ENCODE measurements at regions not wholly inside any gene's neighbourhood (a gene's known extent, or its start where the extent isn't known, plus 50 kb on each side); places are given as distances from the start of the nearest gene placed in this dataset.

DNA sequence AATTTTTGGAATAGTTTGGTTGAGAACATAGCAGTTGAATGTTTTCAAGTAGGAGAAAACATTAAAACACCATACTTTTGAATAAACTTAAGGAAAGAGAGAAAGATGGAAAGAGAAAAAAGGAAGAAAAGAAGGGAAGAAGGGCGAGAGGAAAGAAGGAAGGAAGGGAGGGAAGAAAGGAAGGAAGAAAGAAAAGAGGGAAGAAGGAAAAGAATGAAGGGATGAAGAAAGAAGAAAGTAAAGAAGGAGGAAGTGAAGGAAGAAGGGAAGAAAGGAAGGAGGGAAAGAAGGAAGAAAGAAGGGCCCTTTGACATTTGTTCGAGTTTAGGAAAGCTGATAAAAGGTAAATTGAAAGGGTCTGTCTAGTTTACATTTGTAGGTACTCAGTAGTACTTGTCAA, 482.7 kb downstream of the SIPA1L2 start:
- no peaks in the 10 kb centered on the region for H3K36me3 ChIP-seq (ENCODE audit: control insufficient read depth, insufficient read depth, low read length)
- H3K27ac ChIP-seq (ENCODE audit: low read depth, low read length), result no peak overlapping the region
- TF ChIP-seq, protein P1, sequence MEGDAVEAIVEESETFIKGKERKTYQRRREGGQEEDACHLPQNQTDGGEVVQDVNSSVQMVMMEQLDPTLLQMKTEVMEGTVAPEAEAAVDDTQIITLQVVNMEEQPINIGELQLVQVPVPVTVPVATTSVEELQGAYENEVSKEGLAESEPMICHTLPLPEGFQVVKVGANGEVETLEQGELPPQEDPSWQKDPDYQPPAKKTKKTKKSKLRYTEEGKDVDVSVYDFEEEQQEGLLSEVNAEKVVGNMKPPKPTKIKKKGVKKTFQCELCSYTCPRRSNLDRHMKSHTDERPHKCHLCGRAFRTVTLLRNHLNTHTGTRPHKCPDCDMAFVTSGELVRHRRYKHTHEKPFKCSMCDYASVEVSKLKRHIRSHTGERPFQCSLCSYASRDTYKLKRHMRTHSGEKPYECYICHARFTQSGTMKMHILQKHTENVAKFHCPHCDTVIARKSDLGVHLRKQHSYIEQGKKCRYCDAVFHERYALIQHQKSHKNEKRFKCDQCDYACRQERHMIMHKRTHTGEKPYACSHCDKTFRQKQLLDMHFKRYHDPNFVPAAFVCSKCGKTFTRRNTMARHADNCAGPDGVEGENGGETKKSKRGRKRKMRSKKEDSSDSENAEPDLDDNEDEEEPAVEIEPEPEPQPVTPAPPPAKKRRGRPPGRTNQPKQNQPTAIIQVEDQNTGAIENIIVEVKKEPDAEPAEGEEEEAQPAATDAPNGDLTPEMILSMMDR (conservative IDR thresholded peaks at IDR 0.05), result no peak
- no peak overlapping the region for H3K27ac Mint-ChIP-seq
- H3K4me3 Mint-ChIP-seq, result no peak overlapping the region
- peaks cover 7% of the 10 kb centered on the region for H3K4me1 ChIP-seq (ENCODE audit: control insufficient read depth, insufficient read depth, low read length)
- no peaks in the 10 kb centered on the region for H3K36me3 Mint-ChIP-seq (ENCODE audit: low read depth)
- H3K9ac ChIP-seq (ENCODE audit: extremely low read depth, low read length, poor library complexity, severe bottlenecking), result no peak overlapping the region
- 85 to 86% methylated on average over 2 of the region's 2 CpGs for WGBS, 2 experiments (ENCODE audit: insufficient coverage in 1 of 2, insufficient read length in 1 of 2)
- H3K27me3 Mint-ChIP-seq (ENCODE audit: insufficient read depth), result no peaks in the 10 kb centered on the region
- H3K27me3 ChIP-seq (ENCODE audit: control insufficient read depth, insufficient read depth, low read length, poor library complexity, severe bottlenecking), result no peaks in the 10 kb centered on the region
- H3K9me3 Mint-ChIP-seq, result no peaks in the 10 kb centered on the region
- no peak for DNase-seq
- no peak overlapping the region for H3K4me3 ChIP-seq (ENCODE audit: low read length)
- peaks cover 16% of the 10 kb centered on the region for H3K4me1 Mint-ChIP-seq
- no peaks in the 10 kb centered on the region for H3K9me3 ChIP-seq (ENCODE audit: control insufficient read depth, low read length)

DNA sequence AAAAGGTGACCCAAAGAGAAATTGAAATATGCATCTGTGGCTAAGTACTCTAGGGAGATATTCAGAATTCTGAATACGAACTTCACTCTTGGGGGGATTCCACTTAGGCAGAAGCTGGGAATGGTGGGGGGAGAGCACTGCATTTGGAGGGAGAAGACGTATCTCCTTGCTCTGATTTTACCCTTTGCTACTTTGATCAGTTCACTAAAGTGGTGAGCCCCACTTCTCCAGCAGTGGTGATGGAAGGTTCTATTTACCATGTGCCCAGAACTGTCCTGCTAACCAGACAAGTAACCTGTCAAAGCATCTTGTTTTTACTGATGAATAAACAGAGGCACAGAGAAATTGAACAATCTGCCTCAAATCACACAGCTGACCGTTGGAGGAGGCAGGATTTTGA, 483.4 kb downstream of the SIPA1L2 start:
- Histone ChIP-seq H3K27me3 (ENCODE audit: control insufficient read depth, insufficient read depth, low read length, poor library complexity, severe bottlenecking) (no peaks in the 10 kb centered on the region), H3K4me1 (ENCODE audit: control insufficient read depth, insufficient read depth, low read length) (peaks cover 7% of the 10 kb centered on the region), H3K27ac (ENCODE audit: low read depth, low read length) (no peak overlapping the region), H3K9me3 (ENCODE audit: control insufficient read depth, low read length) (no peaks in the 10 kb centered on the region), H3K9ac (ENCODE audit: extremely low read depth, low read length, poor library complexity, severe bottlenecking) (no peak overlapping the region), H3K36me3 (ENCODE audit: control insufficient read depth, insufficient read depth, low read length) (no peaks in the 10 kb centered on the region), H3K4me3 (ENCODE audit: low read length) (no peak overlapping the region)
- Mint-ChIP-seq H3K36me3 (ENCODE audit: low read depth) (no peaks in the 10 kb centered on the region), H3K4me3 (no peak overlapping the region), H3K4me1 (peaks cover 16% of the 10 kb centered on the region), H3K9me3 (no peaks in the 10 kb centered on the region), H3K27me3 (ENCODE audit: insufficient read depth) (no peaks in the 10 kb centered on the region), H3K27ac (no peak overlapping the region)
- DNase-seq, result no peak
- TF ChIP-seq, protein P1 (conservative IDR thresholded peaks at IDR 0.05), result no peak
- WGBS, 2 experiments (ENCODE audit: insufficient coverage in 1 of 2, insufficient read length in 1 of 2), result 80 to 92% methylated on average over 2 to 3 of the region's 3 CpGs

DNA sequence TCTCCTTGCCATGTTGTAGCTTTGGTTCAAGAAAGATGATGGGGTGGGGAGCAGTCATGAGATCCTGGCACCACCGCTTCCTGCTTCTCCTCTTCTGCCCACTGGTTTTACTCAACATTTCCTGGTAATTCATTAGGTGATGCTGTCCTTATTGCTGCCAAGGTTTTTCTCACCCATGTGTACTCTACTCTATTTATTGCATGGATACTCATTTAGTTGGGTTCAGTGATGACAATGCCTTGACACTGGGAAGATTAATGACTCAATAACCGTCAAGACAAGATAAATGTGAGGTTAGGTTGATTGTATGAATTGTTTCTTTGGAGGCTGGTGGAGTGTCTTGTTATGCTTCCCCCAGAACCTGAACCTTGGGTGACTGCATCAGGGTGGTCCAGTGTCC, 484.2 kb downstream of the SIPA1L2 start:
- H3K4me1 ChIP-seq (ENCODE audit: control insufficient read depth, insufficient read depth, low read length), result peaks cover 7% of the 10 kb centered on the region
- TF ChIP-seq, protein P1 (conservative IDR thresholded peaks at IDR 0.05), result no peak
- Mint-ChIP-seq H3K4me3 (no peak overlapping the region), H3K4me1 (peaks cover 13% of the 10 kb centered on the region), H3K27ac (no peak overlapping the region), H3K36me3 (ENCODE audit: low read depth) (peaks cover 1% of the 10 kb centered on the region), H3K27me3 (ENCODE audit: insufficient read depth) (no peaks in the 10 kb centered on the region), H3K9me3 (peaks cover 6% of the 10 kb centered on the region)
- H3K4me3 ChIP-seq (ENCODE audit: low read length), result no peak overlapping the region
- 100% methylated on average over 1 to 2 of the region's 2 CpGs for WGBS, 2 experiments (ENCODE audit: insufficient coverage in 1 of 2, insufficient read length in 1 of 2)
- no peaks in the 10 kb centered on the region for H3K36me3 ChIP-seq (ENCODE audit: control insufficient read depth, insufficient read depth, low read length)
- no peaks in the 10 kb centered on the region for H3K27me3 ChIP-seq (ENCODE audit: control insufficient read depth, insufficient read depth, low read length, poor library complexity, severe bottlenecking)
- no peak overlapping the region for H3K9ac ChIP-seq (ENCODE audit: extremely low read depth, low read length, poor library complexity, severe bottlenecking)
- peaks cover 6% of the 10 kb centered on the region for H3K9me3 ChIP-seq (ENCODE audit: control insufficient read depth, low read length)
- DNase-seq, result no peak
- H3K27ac ChIP-seq (ENCODE audit: low read depth, low read length), result no peak overlapping the region

Data from endodermal cell (in vitro differentiated cells).